SK-N-SH (cell line): ENCODE measurements at regions not wholly inside any gene's neighbourhood (a gene's known extent, or its start where the extent isn't known, plus 50 kb on each side); places are given as distances from the start of the nearest gene placed in this dataset.

ENCODE experiments used
- CTCF ChIA-PET: fragments of 300-600, 350-600 bp; formaldehyde crosslinking; extraction: SDS; loops from one replicate; lab custom pipeline; 2021; lab: Yijun Ruan, JAX
- POLR2A ChIA-PET: fragments of 350-600 bp; sonication (Branson Sonifier 250); formaldehyde crosslinking; extraction: SDS; loops from one replicate; lab custom pipeline; 2020; ENCODE audit warnings: antibody characterized with exemption, inconsistent platforms; lab: Yijun Ruan, JAX
- DNase-seq: peaks from one replicate; pipeline ENCODE4 v3.0.0; 2012
- H2AFZ ChIP-seq: fragments of 200-600 bp; sonication (generic); 2 replicates; pipeline ENCODE4 v1.8.1; 2016; ENCODE audit warnings: antibody characterized with exemption, mild to moderate bottlenecking, low read depth
- H3F3A ChIP-seq: fragments of 200-600 bp; sonication (generic); replicated peaks from 2 replicates; pipeline ENCODE3; 2016; ENCODE audit warnings: antibody characterized with exemption, mild to moderate bottlenecking; ENCODE audit not compliant: insufficient read depth
- H3K27ac ChIP-seq, 2 experiments: fragments of 200-500 bp in 1 of 2; fragments of 200-600 bp in 1 of 2; sonication (Bioruptor generic) in 1 of 2; sonication (generic), shearing (Covaris generic) in 1 of 2; 2 replicates each; pipeline versions ENCODE4 v1.5.1 to v1.6.1; 2014 to 2016; ENCODE audit warnings: low read depth in 2 of 2, inconsistent platforms in 1 of 2, low read length in 1 of 2, mild to moderate bottlenecking in 1 of 2, mixed read lengths in 1 of 2
- H3K27me3 ChIP-seq: fragments of 200-600 bp; sonication (generic), shearing (Covaris generic); 2 replicates; pipeline ENCODE4 v1.6.1; 2016; ENCODE audit warnings: mixed run types; ENCODE audit not compliant: insufficient read depth
- H3K36me3 ChIP-seq, 2 experiments: fragments of 200-500 bp in 1 of 2; fragments of 200-600 bp in 1 of 2; sonication (Bioruptor generic) in 1 of 2; sonication (generic) in 1 of 2; replicated peaks in 1 of 2; 2 replicates each; pipeline versions ENCODE3 to v1.5.1; 2014 to 2016; ENCODE audit warnings: low read length in 1 of 2, mild to moderate bottlenecking in 1 of 2; ENCODE audit not compliant: insufficient read depth in 2 of 2, control insufficient read depth in 1 of 2
- H3K4me1 ChIP-seq, 2 experiments: fragments of 200-500 bp in 1 of 2; fragments of 200-600 bp in 1 of 2; sonication (Bioruptor generic) in 1 of 2; sonication (generic), shearing (Covaris generic) in 1 of 2; 2 replicates each; pipeline versions ENCODE4 v1.5.1 to v1.6.1; 2014 to 2016; ENCODE audit warnings: low read depth in 1 of 2, low read length in 1 of 2, mixed run types in 1 of 2; ENCODE audit not compliant: insufficient read depth in 2 of 2, control insufficient read depth in 1 of 2
- H3K4me2 ChIP-seq: fragments of 200-600 bp; sonication (generic), shearing (Covaris generic); 2 replicates; pipeline ENCODE4 v1.6.1; 2017; ENCODE audit warnings: mixed run types
- H3K4me3 ChIP-seq, 2 experiments: fragments of 200-500 bp in 1 of 2; fragments of 200-600 bp in 1 of 2; sonication (Bioruptor generic) in 1 of 2; sonication (generic), shearing (Covaris generic) in 1 of 2; 2 replicates each; pipeline versions ENCODE4 v1.5.1 to v1.8.1; 2014 to 2016; ENCODE audit warnings: low read depth in 2 of 2, inconsistent platforms in 1 of 2, low read length in 1 of 2, mild to moderate bottlenecking in 1 of 2, mixed read lengths in 1 of 2, moderate library complexity in 1 of 2
- H3K79me2 ChIP-seq: fragments of 200-600 bp; sonication (generic); 2 replicates; pipeline ENCODE4 v1.8.1; 2017; ENCODE audit warnings: mild to moderate bottlenecking; ENCODE audit not compliant: insufficient read depth
- H3K9ac ChIP-seq: fragments of 200-600 bp; sonication (generic); 2 replicates; pipeline ENCODE4 v1.6.1; 2017; ENCODE audit warnings: mixed run types
- H3K9me2 ChIP-seq: fragments of 200-600 bp; sonication (generic); 2 replicates; pipeline ENCODE4 v1.6.1; 2017; ENCODE audit warnings: mixed run types
- H3K9me3 ChIP-seq: fragments of 200-600 bp; sonication (generic); 2 replicates; pipeline ENCODE4 v1.6.1; 2017; ENCODE audit warnings: mixed run types, mild to moderate bottlenecking, moderate library complexity
- H4K20me1 ChIP-seq: fragments of 200-600 bp; sonication (generic); 2 replicates; pipeline ENCODE4 v1.6.1; 2017; ENCODE audit warnings: mild to moderate bottlenecking, mixed run types; ENCODE audit not compliant: insufficient read depth
- CTCF ChIP-seq: fragments of 200-600 bp; sonication (generic); IDR thresholded peaks from 2 replicates; pipeline ENCODE4 v1.6.1; 2017; ENCODE audit warnings: antibody characterized with exemption, mild to moderate bottlenecking, moderate library complexity
- ELF1 ChIP-seq: IDR thresholded peaks from 2 replicates; pipeline ENCODE4 v1.4.0; 2012
- FOSL2 ChIP-seq: IDR thresholded peaks from 2 replicates; pipeline ENCODE4 v1.4.0; 2012; ENCODE audit warnings: low read depth, mild to moderate bottlenecking, moderate library complexity, borderline replicate concordance
- GABPA ChIP-seq: IDR thresholded peaks from 2 replicates; pipeline ENCODE4 v1.4.0; 2012; ENCODE audit warnings: low read depth, mild to moderate bottlenecking
- GATA2 ChIP-seq: sonication (generic); formaldehyde crosslinking; IDR thresholded peaks from 2 replicates; pipeline ENCODE4 v1.5.0; 2020; ENCODE audit warnings: mild to moderate bottlenecking, missing genetic modification reagents
- IRF3 ChIP-seq: fragments of 150-350 bp; IDR thresholded peaks from 2 replicates; pipeline ENCODE4 v1.6.1; 2016; ENCODE audit warnings: mild to moderate bottlenecking, low read depth, low read length
- JUND ChIP-seq: IDR thresholded peaks from 2 replicates; pipeline ENCODE4 v1.4.0; 2012
- MXI1 ChIP-seq: IDR thresholded peaks from 2 replicates; pipeline ENCODE4 v1.6.1; 2012; ENCODE audit warnings: mild to moderate bottlenecking, low read depth, low read length, improper control_type of control experiment
- NRF1 ChIP-seq: IDR thresholded peaks from 2 replicates; pipeline ENCODE4 v1.6.1; 2012; ENCODE audit warnings: low read depth, mild to moderate bottlenecking, low read length
- RCOR1 ChIP-seq: fragments of 150-350 bp; IDR thresholded peaks from 2 replicates; pipeline ENCODE4 v1.6.1; 2017; ENCODE audit warnings: antibody characterized with exemption, low read length
- RFX5 ChIP-seq: IDR thresholded peaks from 2 replicates; pipeline ENCODE4 v1.6.1; 2012; ENCODE audit warnings: mild to moderate bottlenecking, improper control_type of control experiment, low read length
- TCF12 ChIP-seq: IDR thresholded peaks from 2 replicates; pipeline ENCODE4 v1.4.0; 2012
- TEAD4 ChIP-seq: IDR thresholded peaks from 2 replicates; pipeline ENCODE4 v1.4.0; 2012; ENCODE audit warnings: mild to moderate bottlenecking, borderline replicate concordance; ENCODE audit not compliant: insufficient read depth
- YY1 ChIP-seq: IDR thresholded peaks from 2 replicates; pipeline ENCODE4 v1.4.0; 2012; ENCODE audit warnings: low read depth, mild to moderate bottlenecking
- ZBTB33 ChIP-seq: IDR thresholded peaks from 2 replicates; pipeline ENCODE4 v1.4.0; 2012; ENCODE audit warnings: low read depth, borderline replicate concordance
- WGBS: methylation state at CpG from one replicate; pipeline ENCODE4 v1.1.6; 2017; ENCODE audit warnings: low lambda C conversion rate; 5-methylcytosine and 5-hydroxymethylcytosine counted together
- TF ChIP-seq, protein P1 (sequence below): IDR thresholded peaks from 2 replicates; pipeline ENCODE4; 2012

DNA sequence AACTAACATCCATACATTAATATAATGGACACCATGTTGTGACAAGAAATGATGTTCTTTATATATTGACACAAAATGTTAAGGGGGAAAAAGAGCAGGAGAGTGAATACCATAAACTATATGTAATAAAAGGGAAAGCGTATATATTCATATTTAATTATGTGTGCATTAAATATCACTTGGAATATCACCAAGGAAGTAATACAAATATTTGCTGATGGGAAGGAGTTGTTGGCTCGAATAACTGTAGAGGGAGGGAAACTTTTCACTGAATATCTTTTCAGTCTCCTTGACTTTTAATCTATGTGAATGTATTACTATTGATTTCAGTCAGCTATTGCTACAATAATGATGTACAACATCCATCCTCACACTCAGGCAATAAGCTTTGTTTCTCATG, 167.0 kb upstream of the DPH6 start:
- no peaks in the 10 kb centered on the region for H4K20me1 ChIP-seq
- no peak for TF ChIP-seq IRF3
- TF ChIP-seq TCF12 = no peak
- TF ChIP-seq NRF1 = no peak
- TF ChIP-seq ZBTB33 = no peak
- TF ChIP-seq CTCF = no peak
- TF ChIP-seq YY1 = no peak
- TF ChIP-seq, protein P1, sequence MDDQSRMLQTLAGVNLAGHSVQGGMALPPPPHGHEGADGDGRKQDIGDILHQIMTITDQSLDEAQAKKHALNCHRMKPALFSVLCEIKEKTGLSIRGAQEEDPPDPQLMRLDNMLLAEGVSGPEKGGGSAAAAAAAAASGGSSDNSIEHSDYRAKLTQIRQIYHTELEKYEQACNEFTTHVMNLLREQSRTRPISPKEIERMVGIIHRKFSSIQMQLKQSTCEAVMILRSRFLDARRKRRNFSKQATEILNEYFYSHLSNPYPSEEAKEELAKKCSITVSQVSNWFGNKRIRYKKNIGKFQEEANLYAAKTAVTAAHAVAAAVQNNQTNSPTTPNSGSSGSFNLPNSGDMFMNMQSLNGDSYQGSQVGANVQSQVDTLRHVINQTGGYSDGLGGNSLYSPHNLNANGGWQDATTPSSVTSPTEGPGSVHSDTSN = no peak
- TF ChIP-seq GABPA = no peak
- no peak for TF ChIP-seq MXI1
- TF ChIP-seq ELF1 = no peak
- no peak for TF ChIP-seq RFX5
- ChIA-PET CTCF (interaction anchor here (1.8 kb wide), 1 partner anchor 39 kb away, joined by 6 read pairs; no protein-coding TSS in a partner anchor), POLR2A (no interaction called here)
- H3K36me3 ChIP-seq = peaks cover 0 to 3% of the 10 kb centered on the region in 2 experiments
- no peak overlapping the region for H3K4me2 ChIP-seq
- no peaks in the 10 kb centered on the region for H3K27me3 ChIP-seq
- H2AFZ ChIP-seq = no peak overlapping the region
- H3K79me2 ChIP-seq = no peaks in the 10 kb centered on the region
- no peak overlapping the region for H3K4me3 ChIP-seq
- no peaks in the 10 kb centered on the region for H3K9me3 ChIP-seq
- 79% methylated on average over 2 of the region's 2 CpGs for WGBS
- no peaks in the 10 kb centered on the region for H3F3A ChIP-seq
- no peaks in the 10 kb centered on the region for H3K9me2 ChIP-seq
- no peak for DNase-seq
- H3K27ac ChIP-seq = no peak overlapping the region
- H3K4me1 ChIP-seq = no peaks in the 10 kb centered on the region; a peak in 1 of 4 replicates
- no peak overlapping the region for H3K9ac ChIP-seq

- Histone ChIP-seq H3K36me3 (no peaks in the 10 kb centered on the region), H3K79me2 (no peaks in the 10 kb centered on the region), H3K9me2 (no peaks in the 10 kb centered on the region), H3K9ac (no peak overlapping the region), H4K20me1 (no peaks in the 10 kb centered on the region), H3K27me3 (no peaks in the 10 kb centered on the region), H2AFZ (no peak overlapping the region), H3K4me3 (no peak overlapping the region), H3K27ac (no peak overlapping the region), H3K9me3 (no peaks in the 10 kb centered on the region), H3K4me1 (no peaks in the 10 kb centered on the region; a peak in 1 of 4 replicates), H3K4me2 (no peak overlapping the region), H3F3A (no peaks in the 10 kb centered on the region)
- TF ChIP-seq GATA2 (CRISPR knock-in tag) = no peak
- peak; percentile 51 for TF ChIP-seq FOSL2
- TF ChIP-seq RCOR1 = no peak
- peak; percentile 30 for TF ChIP-seq JUND
- no peak for TF ChIP-seq MXI1
- TF ChIP-seq TEAD4 = no peak
- no peak for TF ChIP-seq YY1
- TF ChIP-seq GABPA = no peak
- CTCF ChIA-PET = no interaction called here
- POLR2A ChIA-PET = no interaction called here
- WGBS = 18% methylated on average over 2 of the region's 2 CpGs
- DNase-seq = no peak
Observed at GRCh38 chr15:35713733-35714132, 167.8 kb upstream of the DPH6 start.
